ENCODE measurements at regions not wholly inside any gene's neighbourhood (a gene's known extent, or its start where the extent isn't known, plus 50 kb on each side); places are given as distances from the start of the nearest gene placed in this dataset.

- Histone ChIP-seq H3K27me3 (replicated peaks; ENCODE audit: control insufficient read depth, insufficient read depth, low read length) (no peaks in the 10 kb centered on the region), H3K4me1 (no peaks in the 10 kb centered on the region), H3K4me3 (ENCODE audit: low read depth, low read length) (no peak overlapping the region), H3K9me3 (no peaks in the 10 kb centered on the region), H3K36me3 (ENCODE audit: control insufficient read depth, insufficient read depth, low read length) (no peaks in the 10 kb centered on the region)
- BruUV-seq (replicated peaks), result no TSS peak
- no peak overlapping the region for H3K27ac Mint-ChIP-seq (ENCODE audit: unreplicated experiment)
- H3K27me3 Mint-ChIP-seq (ENCODE audit: insufficient read depth, unreplicated experiment), result no peaks in the 10 kb centered on the region
- no peak overlapping the region for H3K4me3 Mint-ChIP-seq (ENCODE audit: unreplicated experiment)
- no peaks in the 10 kb centered on the region for H3K4me1 Mint-ChIP-seq (ENCODE audit: low read depth, unreplicated experiment)
- no peaks in the 10 kb centered on the region for H3K9me3 Mint-ChIP-seq (ENCODE audit: unreplicated experiment)
- CTCF ChIA-PET, result no interaction called here
- DNase-seq, result no peak
- intact Hi-C loops (cut with micrococcal nuclease; ENCODE audit: unreplicated experiment), result no loop called here
- TF ChIP-seq, protein P1, sequence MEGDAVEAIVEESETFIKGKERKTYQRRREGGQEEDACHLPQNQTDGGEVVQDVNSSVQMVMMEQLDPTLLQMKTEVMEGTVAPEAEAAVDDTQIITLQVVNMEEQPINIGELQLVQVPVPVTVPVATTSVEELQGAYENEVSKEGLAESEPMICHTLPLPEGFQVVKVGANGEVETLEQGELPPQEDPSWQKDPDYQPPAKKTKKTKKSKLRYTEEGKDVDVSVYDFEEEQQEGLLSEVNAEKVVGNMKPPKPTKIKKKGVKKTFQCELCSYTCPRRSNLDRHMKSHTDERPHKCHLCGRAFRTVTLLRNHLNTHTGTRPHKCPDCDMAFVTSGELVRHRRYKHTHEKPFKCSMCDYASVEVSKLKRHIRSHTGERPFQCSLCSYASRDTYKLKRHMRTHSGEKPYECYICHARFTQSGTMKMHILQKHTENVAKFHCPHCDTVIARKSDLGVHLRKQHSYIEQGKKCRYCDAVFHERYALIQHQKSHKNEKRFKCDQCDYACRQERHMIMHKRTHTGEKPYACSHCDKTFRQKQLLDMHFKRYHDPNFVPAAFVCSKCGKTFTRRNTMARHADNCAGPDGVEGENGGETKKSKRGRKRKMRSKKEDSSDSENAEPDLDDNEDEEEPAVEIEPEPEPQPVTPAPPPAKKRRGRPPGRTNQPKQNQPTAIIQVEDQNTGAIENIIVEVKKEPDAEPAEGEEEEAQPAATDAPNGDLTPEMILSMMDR (IDR thresholded peaks at IDR 0.05; ENCODE audit: insufficient read depth in 1 of 2, low read depth in 1 of 2, low read length in 1 of 2, severe bottlenecking in 1 of 2, unreplicated experiment in 1 of 2), result no peak
- H3K36me3 Mint-ChIP-seq (ENCODE audit: insufficient read depth, unreplicated experiment), result no peaks in the 10 kb centered on the region
- POLR2A ChIA-PET, result no interaction called here
These were observed 747.2 kb downstream of the STPG2 start for GRCh38 chr4:97396097-97396496.

GRCh38 chr4:97396605-97397004, 746.7 kb downstream of the STPG2 start:
- Mint-ChIP-seq H3K36me3 (ENCODE audit: insufficient read depth, unreplicated experiment) (no peaks in the 10 kb centered on the region), H3K9me3 (ENCODE audit: unreplicated experiment) (no peaks in the 10 kb centered on the region), H3K4me3 (ENCODE audit: unreplicated experiment) (no peak overlapping the region), H3K4me1 (ENCODE audit: low read depth, unreplicated experiment) (no peaks in the 10 kb centered on the region), H3K27ac (ENCODE audit: unreplicated experiment) (no peak overlapping the region), H3K27me3 (ENCODE audit: insufficient read depth, unreplicated experiment) (no peaks in the 10 kb centered on the region)
- no peaks in the 10 kb centered on the region for H3K4me1 ChIP-seq
- H3K36me3 ChIP-seq (ENCODE audit: control insufficient read depth, insufficient read depth, low read length), result no peaks in the 10 kb centered on the region
- POLR2A ChIA-PET, result no interaction called here
- TF ChIP-seq, protein P1 (IDR thresholded peaks at IDR 0.05; ENCODE audit: insufficient read depth in 1 of 2, low read depth in 1 of 2, low read length in 1 of 2, severe bottlenecking in 1 of 2, unreplicated experiment in 1 of 2), result no peak
- DNase-seq, result no peak
- CTCF ChIA-PET, result no interaction called here
- H3K9me3 ChIP-seq, result no peaks in the 10 kb centered on the region
- intact Hi-C loops (cut with micrococcal nuclease; ENCODE audit: unreplicated experiment), result no loop called here
- no peaks in the 10 kb centered on the region for H3K27me3 ChIP-seq (replicated peaks; ENCODE audit: control insufficient read depth, insufficient read depth, low read length)
- BruUV-seq (replicated peaks), result no TSS peak
- H3K4me3 ChIP-seq (ENCODE audit: low read depth, low read length), result no peak overlapping the region

GRCh38 chr4:97404876-97405523, 738.3 kb downstream of the STPG2 start:
- Histone ChIP-seq H3K36me3 (ENCODE audit: control insufficient read depth, insufficient read depth, low read length) (no peaks in the 10 kb centered on the region), H3K9me3 (no peaks in the 10 kb centered on the region), H3K4me1 (peaks cover 15% of the 10 kb centered on the region), H3K4me3 (ENCODE audit: low read depth, low read length) (no peak overlapping the region), H3K27me3 (replicated peaks; ENCODE audit: control insufficient read depth, insufficient read depth, low read length) (no peaks in the 10 kb centered on the region)
- Mint-ChIP-seq H3K27me3 (ENCODE audit: insufficient read depth, unreplicated experiment) (no peaks in the 10 kb centered on the region), H3K9me3 (ENCODE audit: unreplicated experiment) (no peaks in the 10 kb centered on the region), H3K4me3 (ENCODE audit: unreplicated experiment) (no peak overlapping the region), H3K27ac (ENCODE audit: unreplicated experiment) (no peak overlapping the region), H3K4me1 (ENCODE audit: low read depth, unreplicated experiment) (peaks cover 7% of the 10 kb centered on the region), H3K36me3 (ENCODE audit: insufficient read depth, unreplicated experiment) (no peaks in the 10 kb centered on the region)
- ChIA-PET POLR2A (no interaction called here), CTCF (no interaction called here)
- TF ChIP-seq, protein P1 (IDR thresholded peaks at IDR 0.05; ENCODE audit: insufficient read depth in 1 of 2, low read depth in 1 of 2, low read length in 1 of 2, severe bottlenecking in 1 of 2, unreplicated experiment in 1 of 2), result no peak
- peak in 1 of 2 experiments; percentile 0 for DNase-seq
- BruUV-seq (replicated peaks), result no TSS peak
- intact Hi-C loops (cut with micrococcal nuclease; ENCODE audit: unreplicated experiment), result no loop called here
